OCI-LY1 (cell line): ENCODE measurements at regions not wholly inside any gene's neighbourhood (a gene's known extent, or its start where the extent isn't known, plus 50 kb on each side); places are given as distances from the start of the nearest gene placed in this dataset.

ENCODE experiments used
- H2AFZ ChIP-seq: fragments of 200-600 bp; sonication (generic), shearing (Covaris generic); 2 replicates; pipeline ENCODE4 v1.6.0; 2014; ENCODE audit warnings: antibody characterized with exemption, mild to moderate bottlenecking, low read length
- H3F3A ChIP-seq: fragments of 200-600 bp; sonication (generic), shearing (Covaris generic); 2 replicates; pipeline ENCODE4 v1.6.0; 2014; ENCODE audit warnings: mild to moderate bottlenecking, antibody characterized with exemption, low read length, moderate library complexity; ENCODE audit not compliant: insufficient read depth
- H3K27ac ChIP-seq: fragments of 200-600 bp; sonication (generic); 2 replicates; pipeline ENCODE4 v1.5.1; 2014; ENCODE audit warnings: low read length, mixed run types, mild to moderate bottlenecking, low read depth; ENCODE audit not compliant: poor library complexity, severe bottlenecking
- H3K27me3 ChIP-seq: fragments of 200-600 bp; sonication (generic); 2 replicates; pipeline ENCODE4 v1.6.0; 2014; ENCODE audit warnings: antibody characterized with exemption, mild to moderate bottlenecking, low read length, moderate library complexity; ENCODE audit not compliant: insufficient read depth
- H3K36me3 ChIP-seq: fragments of 200-600 bp; sonication (generic); 2 replicates; pipeline ENCODE4 v1.6.1; 2014; ENCODE audit warnings: mild to moderate bottlenecking, antibody characterized with exemption, low read length, moderate library complexity, mixed read lengths; ENCODE audit not compliant: insufficient read depth
- H3K4me1 ChIP-seq: fragments of 200-600 bp; sonication (generic); 2 replicates; pipeline ENCODE4 v1.5.1; 2014; ENCODE audit warnings: mild to moderate bottlenecking, low read length, moderate library complexity; ENCODE audit not compliant: insufficient read depth, severe bottlenecking
- H3K4me2 ChIP-seq: fragments of 200-600 bp; sonication (generic), shearing (Covaris generic); 2 replicates; pipeline ENCODE4 v1.6.1; 2014; ENCODE audit warnings: low read length
- H3K4me3 ChIP-seq: fragments of 200-600 bp; sonication (generic); 2 replicates; pipeline ENCODE4 v1.5.1; 2014; ENCODE audit warnings: low read length, low read depth, mild to moderate bottlenecking, mixed read lengths; ENCODE audit not compliant: poor library complexity, severe bottlenecking
- H3K79me2 ChIP-seq: fragments of 200-600 bp; shearing (Covaris generic); 2 replicates; pipeline ENCODE4 v1.6.1; 2016; ENCODE audit warnings: mixed run types, low read length, mixed read lengths; ENCODE audit not compliant: insufficient read depth
- H3K9ac ChIP-seq: fragments of 200-600 bp; sonication (generic), shearing (Covaris generic); 2 replicates; pipeline ENCODE4 v1.6.1; 2014; ENCODE audit warnings: mild to moderate bottlenecking, low read length, mixed read lengths
- H3K9me2 ChIP-seq: fragments of 200-600 bp; sonication (generic), shearing (Covaris generic); 2 replicates; pipeline ENCODE4 v1.6.1; 2014; ENCODE audit warnings: low read depth, mild to moderate bottlenecking, low read length, mixed read lengths
- H3K9me3 ChIP-seq: fragments of 200-600 bp; shearing (Covaris generic); 2 replicates; pipeline ENCODE4 v1.6.1; 2014; ENCODE audit warnings: low read length, mixed read lengths
- H4K20me1 ChIP-seq: fragments of 200-600 bp; sonication (generic), shearing (Covaris generic); 2 replicates; pipeline ENCODE4 v1.6.0; 2016; ENCODE audit warnings: mild to moderate bottlenecking, low read length; ENCODE audit not compliant: insufficient read depth
- CTCF ChIP-seq: fragments of 200-600 bp; sonication (generic), shearing (Covaris generic); IDR thresholded peaks from 2 replicates; pipeline ENCODE4 v1.5.1; 2017; ENCODE audit warnings: mild to moderate bottlenecking, antibody characterized with exemption, low read length, moderate library complexity, mixed read lengths
- EZH2 ChIP-seq: fragments of 200-600 bp; sonication (generic), shearing (Covaris generic); IDR thresholded peaks from 2 replicates; pipeline ENCODE4 v1.8.0; 2017; ENCODE audit warnings: borderline replicate concordance, mixed run types, mild to moderate bottlenecking, antibody characterized with exemption, low read length, moderate library complexity, mixed read lengths

DNA sequence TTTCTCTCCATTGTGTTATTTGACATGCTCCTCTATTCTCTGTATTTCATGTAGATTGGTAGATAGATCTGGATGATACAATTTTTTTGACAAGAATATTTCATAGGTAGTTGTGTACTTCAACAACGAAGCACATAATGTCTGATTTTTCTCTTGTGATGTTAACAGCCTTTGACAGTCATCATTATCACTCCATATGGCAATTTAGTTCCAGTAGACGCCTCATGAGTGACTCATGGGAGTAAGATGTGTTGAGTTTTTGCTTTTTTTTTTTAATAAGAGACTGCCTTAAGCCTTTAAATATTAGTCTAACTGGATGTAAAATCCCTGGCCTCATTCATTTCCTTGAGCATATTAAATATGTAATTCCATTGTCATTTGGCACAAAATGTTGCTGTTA is 123.5 kb upstream of the ZNF32 start:
- Histone ChIP-seq H3K79me2 (no peaks in the 10 kb centered on the region), H3K4me2 (no peak overlapping the region), H3K27me3 (no peaks in the 10 kb centered on the region), H3K4me3 (no peak overlapping the region), H2AFZ (no peak overlapping the region), H4K20me1 (no peaks in the 10 kb centered on the region), H3K9me3 (no peaks in the 10 kb centered on the region), H3F3A (no peaks in the 10 kb centered on the region), H3K36me3 (no peaks in the 10 kb centered on the region), H3K27ac (no peak overlapping the region), H3K9ac (no peak overlapping the region), H3K9me2 (no peaks in the 10 kb centered on the region), H3K4me1 (no peaks in the 10 kb centered on the region)
- TF ChIP-seq EZH2 (no peak), CTCF (no peak)

GRCh38 chr10:43771675-43772074 is 123.0 kb upstream of the ZNF32 start:
- Histone ChIP-seq H3K4me2 (no peak overlapping the region), H3K27ac (no peak overlapping the region), H3K27me3 (no peaks in the 10 kb centered on the region), H4K20me1 (no peaks in the 10 kb centered on the region), H3K79me2 (no peaks in the 10 kb centered on the region), H2AFZ (no peak overlapping the region), H3K36me3 (no peaks in the 10 kb centered on the region), H3K9ac (no peak overlapping the region), H3K4me3 (no peak overlapping the region), H3K9me3 (no peaks in the 10 kb centered on the region), H3K9me2 (no peaks in the 10 kb centered on the region), H3K4me1 (no peaks in the 10 kb centered on the region), H3F3A (no peaks in the 10 kb centered on the region)
- TF ChIP-seq CTCF, result no peak
- no peak for TF ChIP-seq EZH2

DNA sequence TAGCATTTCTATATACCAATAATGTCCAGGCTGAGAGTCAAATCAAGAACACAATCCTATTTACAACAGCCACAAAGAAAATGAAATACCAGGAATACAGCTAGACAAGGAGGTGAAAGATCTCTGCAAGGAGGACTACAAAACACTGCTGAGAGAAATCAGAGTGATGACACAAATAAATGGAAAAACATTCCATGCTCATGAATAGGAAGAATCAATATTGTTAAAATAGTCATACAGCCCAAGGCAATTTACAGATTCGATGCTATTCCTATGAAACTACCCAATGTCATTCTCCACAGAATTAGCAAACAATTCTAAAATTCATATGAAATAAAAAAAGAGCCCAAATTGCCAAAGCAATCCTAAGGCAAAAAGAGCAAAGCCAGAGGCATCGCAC is 116.8 kb upstream of the ZNF32 start:
- TF ChIP-seq CTCF (no peak), EZH2 (no peak)
- Histone ChIP-seq H3K4me2 (no peak overlapping the region), H3K4me3 (no peak overlapping the region), H3K27me3 (no peaks in the 10 kb centered on the region), H4K20me1 (no peaks in the 10 kb centered on the region), H3K9me2 (no peaks in the 10 kb centered on the region), H3K4me1 (no peaks in the 10 kb centered on the region), H3K9me3 (no peaks in the 10 kb centered on the region), H3K9ac (no peak overlapping the region), H3F3A (no peaks in the 10 kb centered on the region), H3K79me2 (no peaks in the 10 kb centered on the region), H3K36me3 (no peaks in the 10 kb centered on the region), H2AFZ (no peak overlapping the region), H3K27ac (no peak overlapping the region)
